ENCODE measurements at regions not wholly inside any gene's neighbourhood (a gene's known extent, or its start where the extent isn't known, plus 50 kb on each side); places are given as distances from the start of the nearest gene placed in this dataset.

DNA sequence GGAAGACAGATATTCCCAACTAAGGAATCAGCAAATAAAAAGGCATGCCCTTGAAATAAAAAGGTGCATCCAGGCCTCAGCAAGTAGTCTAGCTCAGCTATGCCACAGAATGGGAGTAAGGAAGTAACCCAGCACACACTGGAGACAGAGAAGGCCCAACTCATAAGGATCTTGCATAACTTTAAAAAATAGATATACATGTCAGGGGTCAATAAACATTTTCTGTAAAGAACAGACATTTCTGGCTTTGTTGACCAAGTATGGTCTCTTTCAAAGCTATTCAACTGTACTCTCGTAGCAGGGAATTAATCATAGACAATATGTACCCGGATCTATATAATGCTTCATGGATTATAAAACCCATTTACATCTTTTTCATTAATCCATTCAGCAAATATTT, 449.3 kb downstream of the TAFA4 start:
- intact Hi-C loops (cut with DNase I), result no loop called here
- no peaks in the 10 kb centered on the region for H3K9me3 ChIP-seq
- H3K36me3 ChIP-seq (ENCODE audit: insufficient read depth in 1 of 2, low read depth in 1 of 2), result no peaks in the 10 kb centered on the region
- H3K4me1 ChIP-seq, result no peaks in the 10 kb centered on the region
- DNase-seq (no peak), ATAC-seq (no peak)
- no peak overlapping the region for H3K4me3 ChIP-seq
- no peak overlapping the region for H3K27ac ChIP-seq
- WGBS, 3 donors, result 83 to 84% (median 83%) methylated on average over 2 of the region's 2 CpGs
- TF ChIP-seq, protein P1, sequence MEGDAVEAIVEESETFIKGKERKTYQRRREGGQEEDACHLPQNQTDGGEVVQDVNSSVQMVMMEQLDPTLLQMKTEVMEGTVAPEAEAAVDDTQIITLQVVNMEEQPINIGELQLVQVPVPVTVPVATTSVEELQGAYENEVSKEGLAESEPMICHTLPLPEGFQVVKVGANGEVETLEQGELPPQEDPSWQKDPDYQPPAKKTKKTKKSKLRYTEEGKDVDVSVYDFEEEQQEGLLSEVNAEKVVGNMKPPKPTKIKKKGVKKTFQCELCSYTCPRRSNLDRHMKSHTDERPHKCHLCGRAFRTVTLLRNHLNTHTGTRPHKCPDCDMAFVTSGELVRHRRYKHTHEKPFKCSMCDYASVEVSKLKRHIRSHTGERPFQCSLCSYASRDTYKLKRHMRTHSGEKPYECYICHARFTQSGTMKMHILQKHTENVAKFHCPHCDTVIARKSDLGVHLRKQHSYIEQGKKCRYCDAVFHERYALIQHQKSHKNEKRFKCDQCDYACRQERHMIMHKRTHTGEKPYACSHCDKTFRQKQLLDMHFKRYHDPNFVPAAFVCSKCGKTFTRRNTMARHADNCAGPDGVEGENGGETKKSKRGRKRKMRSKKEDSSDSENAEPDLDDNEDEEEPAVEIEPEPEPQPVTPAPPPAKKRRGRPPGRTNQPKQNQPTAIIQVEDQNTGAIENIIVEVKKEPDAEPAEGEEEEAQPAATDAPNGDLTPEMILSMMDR (IDR thresholded peaks at IDR 0.05), result no peak
- no peaks in the 10 kb centered on the region for H3K27me3 ChIP-seq (ENCODE audit: insufficient read depth in 3 of 3, low read length in 2 of 3)

DNA sequence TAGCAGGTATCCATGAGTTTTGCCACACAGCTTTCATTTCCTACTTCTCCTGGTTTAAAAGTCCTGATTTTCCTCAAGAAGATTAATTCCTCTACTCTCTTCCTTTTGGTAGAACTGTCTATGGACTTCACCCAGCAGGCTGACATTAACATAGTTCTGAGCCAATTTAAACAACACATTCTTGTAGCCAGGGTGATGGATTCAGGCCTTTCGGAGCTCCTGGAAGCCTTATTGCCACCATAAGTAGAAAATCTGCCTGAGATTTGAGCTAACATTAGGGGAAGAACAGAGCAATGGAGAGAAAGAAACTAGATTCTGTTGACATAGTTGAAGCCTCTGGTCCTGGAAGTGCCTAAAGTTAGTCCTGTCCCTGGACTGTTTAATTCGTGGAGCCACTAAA, 449.8 kb downstream of the TAFA4 start:
- no peaks in the 10 kb centered on the region for H3K27me3 ChIP-seq (ENCODE audit: insufficient read depth in 3 of 3, low read length in 2 of 3)
- no peak for ATAC-seq
- no peak overlapping the region for H3K4me3 ChIP-seq
- 68 to 82% (median 74%) methylated on average over 2 of the region's 2 CpGs for WGBS, 3 donors
- DNase-seq, result no peak
- H3K27ac ChIP-seq, result no peak overlapping the region
- H3K4me1 ChIP-seq, result no peaks in the 10 kb centered on the region
- TF ChIP-seq, protein P1 (IDR thresholded peaks at IDR 0.05), result no peak
- H3K36me3 ChIP-seq (ENCODE audit: insufficient read depth in 1 of 2, low read depth in 1 of 2), result no peaks in the 10 kb centered on the region
- intact Hi-C loops (cut with DNase I), result no loop called here
- no peaks in the 10 kb centered on the region for H3K9me3 ChIP-seq

DNA sequence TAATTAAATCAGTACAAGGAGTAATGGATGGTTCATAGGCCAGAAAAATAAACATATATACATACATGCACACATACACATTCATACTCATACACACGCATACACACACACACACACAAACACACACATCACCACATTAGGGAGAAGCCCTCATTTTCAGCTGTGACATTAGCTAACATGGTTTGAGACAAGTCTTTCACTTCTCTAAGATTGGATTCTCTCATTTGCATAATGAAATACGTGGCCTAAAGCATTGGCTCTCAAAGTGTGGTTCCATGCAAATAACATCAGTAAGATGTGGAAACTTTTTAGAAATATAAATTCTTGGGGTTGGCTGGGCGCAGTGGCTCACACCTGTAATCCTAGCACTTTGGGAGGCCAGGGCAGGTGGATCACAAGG, 452.6 kb downstream of the TAFA4 start:
- H3K27ac ChIP-seq, result no peak overlapping the region
- H3K9me3 ChIP-seq, result no peaks in the 10 kb centered on the region
- TF ChIP-seq, protein P1 (IDR thresholded peaks at IDR 0.05), result no peak
- H3K4me3 ChIP-seq, result no peak overlapping the region
- H3K4me1 ChIP-seq, result no peaks in the 10 kb centered on the region
- DNase-seq, result no peak
- WGBS, 3 donors, result 83 to 90% (median 89%) methylated on average over 3 of the region's 3 CpGs
- no peaks in the 10 kb centered on the region for H3K27me3 ChIP-seq (ENCODE audit: insufficient read depth in 3 of 3, low read length in 2 of 3)
- intact Hi-C loops (cut with DNase I), result no loop called here
- ATAC-seq, result no peak
- H3K36me3 ChIP-seq (ENCODE audit: insufficient read depth in 1 of 2, low read depth in 1 of 2), result no peaks in the 10 kb centered on the region

DNA sequence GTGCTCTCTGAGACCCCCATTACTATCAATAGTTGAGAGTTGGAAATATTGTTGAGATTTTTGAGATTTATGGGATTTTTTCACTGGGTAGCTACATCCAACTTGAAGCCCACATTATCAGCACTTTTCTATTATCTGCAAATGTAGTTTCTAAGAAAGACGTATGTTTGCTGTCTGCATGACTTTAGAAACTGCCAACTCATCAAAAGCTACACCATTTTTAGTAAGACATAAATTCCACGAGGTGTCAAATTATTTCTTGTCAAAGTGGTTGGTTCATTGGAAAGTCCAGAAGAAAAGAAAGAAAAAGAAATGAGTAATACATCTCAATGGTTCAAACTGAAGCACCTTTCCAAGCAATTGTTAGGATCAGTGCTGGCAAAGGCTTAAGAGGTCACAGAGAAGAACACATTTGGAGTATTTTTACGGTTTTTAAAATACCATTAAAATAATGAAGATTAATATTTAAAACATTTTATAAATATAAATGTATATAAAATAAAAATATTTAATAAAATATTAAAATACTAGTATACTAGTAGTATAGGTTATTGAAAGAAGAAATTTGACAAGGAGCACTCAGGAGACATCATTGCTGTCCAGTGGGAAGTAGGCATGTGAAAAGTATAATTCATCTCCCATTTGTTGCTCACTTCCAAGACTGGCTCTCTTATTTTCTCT, 463.5 kb downstream of the TAFA4 start:
- Histone ChIP-seq H3K9me3 (no peaks in the 10 kb centered on the region), H3K27ac (no peak overlapping the region), H3K4me1 (no peaks in the 10 kb centered on the region), H3K27me3 (ENCODE audit: insufficient read depth in 3 of 3, low read length in 2 of 3) (no peaks in the 10 kb centered on the region), H3K36me3 (ENCODE audit: insufficient read depth in 1 of 2, low read depth in 1 of 2) (no peaks in the 10 kb centered on the region), H3K4me3 (no peak overlapping the region)
- ATAC-seq, result no peak
- intact Hi-C loops (cut with DNase I), result no loop called here
- DNase-seq, result no peak
- WGBS, 3 donors, result 79 to 88% (median 87%) methylated on average over 3 of the region's 3 CpGs
- TF ChIP-seq, protein P1 (IDR thresholded peaks at IDR 0.05), result no peak

DNA sequence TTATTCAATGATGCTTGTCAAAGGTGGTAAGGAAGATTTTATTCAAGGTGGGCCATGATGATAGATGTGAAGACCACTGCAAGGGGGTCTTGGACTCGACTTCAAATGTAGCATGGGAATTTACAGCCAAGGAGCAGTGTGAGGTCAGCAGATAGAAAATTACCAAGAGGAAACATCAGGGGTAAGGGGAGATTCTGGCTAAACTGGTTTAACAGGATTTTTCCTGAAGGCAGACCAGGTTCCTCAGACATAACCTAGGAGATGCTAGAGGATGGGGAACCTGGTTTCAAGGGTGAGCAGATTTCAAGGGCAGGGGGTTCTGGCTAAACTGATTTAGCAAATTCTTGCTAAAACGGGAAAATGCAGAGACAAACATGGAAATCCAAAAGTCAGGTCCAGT, 464.9 kb downstream of the TAFA4 start:
- no peak overlapping the region for H3K4me3 ChIP-seq
- no peaks in the 10 kb centered on the region for H3K4me1 ChIP-seq
- H3K27me3 ChIP-seq (ENCODE audit: insufficient read depth in 3 of 3, low read length in 2 of 3), result no peaks in the 10 kb centered on the region
- DNase-seq (no peak), ATAC-seq (no peak)
- TF ChIP-seq, protein P1 (IDR thresholded peaks at IDR 0.05), result no peak
- intact Hi-C loops (cut with DNase I), result no loop called here
- no peak overlapping the region for H3K27ac ChIP-seq
- 63 to 70% (median 70%) methylated on average over 2 of the region's 2 CpGs for WGBS, 3 donors
- H3K9me3 ChIP-seq, result no peaks in the 10 kb centered on the region
- H3K36me3 ChIP-seq (ENCODE audit: insufficient read depth in 1 of 2, low read depth in 1 of 2), result no peaks in the 10 kb centered on the region
